ENCODE measurements at regions not wholly inside any gene's neighbourhood (a gene's known extent, or its start where the extent isn't known, plus 50 kb on each side); places are given as distances from the start of the nearest gene placed in this dataset.
"Not testable (repeated sequence)": the region's sequence is repeated elsewhere in the genome, so short reads cannot be mapped to it uniquely, and the experiment has no call there.

GRCh38 chr18:66866427-66866940 lies 262.6 kb upstream of the CDH19 start:
- CTCF ChIA-PET: interaction anchor here (1.6 kb wide), 1 partner anchor 8 kb away, joined by 4 read pairs; no protein-coding TSS in a partner anchor
- WGBS (ENCODE audit: insufficient coverage): 96% methylated on average over 24 of the region's 43 CpGs
- H3K9me3 ChIP-seq (ENCODE audit: control extremely low read depth in 1 of 5, control insufficient read depth in 4 of 5, insufficient read depth in 2 of 5, low read depth in 1 of 5, low read length in 4 of 5); DNase-seq; H3K36me3 ChIP-seq (ENCODE audit: control insufficient read depth in 4 of 4, insufficient read depth in 4 of 4, low read length in 3 of 4); H3K4me1 ChIP-seq (ENCODE audit: control extremely low read depth in 1 of 4, control insufficient read depth in 4 of 4, insufficient read depth in 4 of 4, low read length in 3 of 4); H3K27me3 ChIP-seq (replicated peaks in 2 of 5; ENCODE audit: control insufficient read depth in 4 of 5, insufficient read depth in 5 of 5, low read length in 4 of 5); POLR2A ChIA-PET; H3K4me3 ChIP-seq (ENCODE audit: control insufficient read depth in 1 of 7, extremely low read depth in 1 of 7, insufficient read depth in 4 of 7, low read depth in 2 of 7, low read length in 6 of 7); H3K27ac ChIP-seq (ENCODE audit: insufficient read depth in 1 of 2, low read depth in 1 of 2, low read length in 2 of 2, poor library complexity in 1 of 2, severe bottlenecking in 2 of 2): not testable (repeated sequence)

- Histone ChIP-seq H3K27me3 (replicated peaks in 2 of 5; ENCODE audit: control insufficient read depth in 4 of 5, insufficient read depth in 5 of 5, low read length in 4 of 5) (no peaks in the 10 kb centered on the region), H3K4me3 (ENCODE audit: control insufficient read depth in 1 of 7, extremely low read depth in 1 of 7, insufficient read depth in 4 of 7, low read depth in 2 of 7, low read length in 6 of 7) (no peak overlapping the region), H3K9me3 (ENCODE audit: control extremely low read depth in 1 of 5, control insufficient read depth in 4 of 5, insufficient read depth in 2 of 5, low read depth in 1 of 5, low read length in 4 of 5) (no peaks in the 10 kb centered on the region), H3K36me3 (ENCODE audit: control insufficient read depth in 4 of 4, insufficient read depth in 4 of 4, low read length in 3 of 4) (no peaks in the 10 kb centered on the region), H3K27ac (ENCODE audit: insufficient read depth in 1 of 2, low read depth in 1 of 2, low read length in 2 of 2, poor library complexity in 1 of 2, severe bottlenecking in 2 of 2) (no peak overlapping the region), H3K4me1 (ENCODE audit: control extremely low read depth in 1 of 4, control insufficient read depth in 4 of 4, insufficient read depth in 4 of 4, low read length in 3 of 4) (no peaks in the 10 kb centered on the region)
- 92% methylated on average over 4 of the region's 4 CpGs for WGBS (ENCODE audit: insufficient coverage)
- POLR2A ChIA-PET: interaction anchor here (0.7 kb wide), 1 partner anchor 12 kb away, joined by 3 read pairs; no protein-coding TSS in a partner anchor
- CTCF ChIA-PET: no interaction called here
- no peak for DNase-seq
Measured at GRCh38 chr18:66838340-66838987, 234.6 kb upstream of the CDH19 start.

GRCh38 chr18:66833646-66834045 lies 229.8 kb upstream of the CDH19 start:
- H3K4me3 ChIP-seq (ENCODE audit: control insufficient read depth in 1 of 7, extremely low read depth in 1 of 7, insufficient read depth in 4 of 7, low read depth in 2 of 7, low read length in 6 of 7): no peak overlapping the region
- no peaks in the 10 kb centered on the region for H3K36me3 ChIP-seq (ENCODE audit: control insufficient read depth in 4 of 4, insufficient read depth in 4 of 4, low read length in 3 of 4)
- ChIA-PET CTCF (no interaction called here), POLR2A (no interaction called here)
- no peaks in the 10 kb centered on the region for H3K27me3 ChIP-seq (replicated peaks in 2 of 5; ENCODE audit: control insufficient read depth in 4 of 5, insufficient read depth in 5 of 5, low read length in 4 of 5)
- H3K9me3 ChIP-seq (ENCODE audit: control extremely low read depth in 1 of 5, control insufficient read depth in 4 of 5, insufficient read depth in 2 of 5, low read depth in 1 of 5, low read length in 4 of 5): peaks cover 0 to 3% (median 0%) of the 10 kb centered on the region in 5 experiments
- 95% methylated on average over 2 of the region's 4 CpGs for WGBS (ENCODE audit: insufficient coverage)
- H3K27ac ChIP-seq (ENCODE audit: insufficient read depth in 1 of 2, low read depth in 1 of 2, low read length in 2 of 2, poor library complexity in 1 of 2, severe bottlenecking in 2 of 2): no peak overlapping the region
- DNase-seq: no peak
- no peaks in the 10 kb centered on the region for H3K4me1 ChIP-seq (ENCODE audit: control extremely low read depth in 1 of 4, control insufficient read depth in 4 of 4, insufficient read depth in 4 of 4, low read length in 3 of 4)

- no peaks in the 10 kb centered on the region for H3K9me3 ChIP-seq (ENCODE audit: control extremely low read depth in 1 of 5, control insufficient read depth in 4 of 5, insufficient read depth in 2 of 5, low read depth in 1 of 5, low read length in 4 of 5)
- CTCF ChIA-PET: no interaction called here
- POLR2A ChIA-PET: no interaction called here
Measured at GRCh38 chr18:66826211-66826610, 222.3 kb upstream of the CDH19 start.

GRCh38 chr18:66825347-66825746 lies 221.5 kb upstream of the CDH19 start:
- POLR2A ChIA-PET: no interaction called here
- WGBS (ENCODE audit: insufficient coverage): no CpG with 5 or more reads among the region's 3 CpGs
- CTCF ChIA-PET: no interaction called here
- H3K27ac ChIP-seq (ENCODE audit: insufficient read depth in 1 of 2, low read depth in 1 of 2, low read length in 2 of 2, poor library complexity in 1 of 2, severe bottlenecking in 2 of 2): no peak overlapping the region
- H3K36me3 ChIP-seq (ENCODE audit: control insufficient read depth in 4 of 4, insufficient read depth in 4 of 4, low read length in 3 of 4): no peaks in the 10 kb centered on the region
- H3K4me1 ChIP-seq (ENCODE audit: control extremely low read depth in 1 of 4, control insufficient read depth in 4 of 4, insufficient read depth in 4 of 4, low read length in 3 of 4): no peaks in the 10 kb centered on the region
- H3K9me3 ChIP-seq (ENCODE audit: control extremely low read depth in 1 of 5, control insufficient read depth in 4 of 5, insufficient read depth in 2 of 5, low read depth in 1 of 5, low read length in 4 of 5): no peaks in the 10 kb centered on the region
- DNase-seq: no peak
- H3K4me3 ChIP-seq (ENCODE audit: control insufficient read depth in 1 of 7, extremely low read depth in 1 of 7, insufficient read depth in 4 of 7, low read depth in 2 of 7, low read length in 6 of 7): no peak overlapping the region
- no peaks in the 10 kb centered on the region for H3K27me3 ChIP-seq (replicated peaks in 2 of 5; ENCODE audit: control insufficient read depth in 4 of 5, insufficient read depth in 5 of 5, low read length in 4 of 5)

More at GRCh38 chr18:66826211-66826610, 222.3 kb upstream of the CDH19 start:
- WGBS (ENCODE audit: insufficient coverage): no CpG with 5 or more reads among the region's 1 CpG
- no peak for DNase-seq
- Histone ChIP-seq H3K4me1 (ENCODE audit: control extremely low read depth in 1 of 4, control insufficient read depth in 4 of 4, insufficient read depth in 4 of 4, low read length in 3 of 4) (no peaks in the 10 kb centered on the region), H3K36me3 (ENCODE audit: control insufficient read depth in 4 of 4, insufficient read depth in 4 of 4, low read length in 3 of 4) (no peaks in the 10 kb centered on the region), H3K27me3 (replicated peaks in 2 of 5; ENCODE audit: control insufficient read depth in 4 of 5, insufficient read depth in 5 of 5, low read length in 4 of 5) (no peaks in the 10 kb centered on the region), H3K27ac (ENCODE audit: insufficient read depth in 1 of 2, low read depth in 1 of 2, low read length in 2 of 2, poor library complexity in 1 of 2, severe bottlenecking in 2 of 2) (no peak overlapping the region), H3K4me3 (ENCODE audit: control insufficient read depth in 1 of 7, extremely low read depth in 1 of 7, insufficient read depth in 4 of 7, low read depth in 2 of 7, low read length in 6 of 7) (no peak overlapping the region)

- H3K27ac ChIP-seq (ENCODE audit: insufficient read depth in 1 of 2, low read depth in 1 of 2, low read length in 2 of 2, poor library complexity in 1 of 2, severe bottlenecking in 2 of 2): no peak overlapping the region
- no peak for DNase-seq
- H3K9me3 ChIP-seq (ENCODE audit: control extremely low read depth in 1 of 5, control insufficient read depth in 4 of 5, insufficient read depth in 2 of 5, low read depth in 1 of 5, low read length in 4 of 5): no peaks in the 10 kb centered on the region
- no peaks in the 10 kb centered on the region for H3K4me1 ChIP-seq (ENCODE audit: control extremely low read depth in 1 of 4, control insufficient read depth in 4 of 4, insufficient read depth in 4 of 4, low read length in 3 of 4)
- no peaks in the 10 kb centered on the region for H3K27me3 ChIP-seq (replicated peaks in 2 of 5; ENCODE audit: control insufficient read depth in 4 of 5, insufficient read depth in 5 of 5, low read length in 4 of 5)
- CTCF ChIA-PET: no interaction called here
- no CpG with 5 or more reads among the region's 1 CpG for WGBS (ENCODE audit: insufficient coverage)
- no peaks in the 10 kb centered on the region for H3K36me3 ChIP-seq (ENCODE audit: control insufficient read depth in 4 of 4, insufficient read depth in 4 of 4, low read length in 3 of 4)
- POLR2A ChIA-PET: no interaction called here
- H3K4me3 ChIP-seq (ENCODE audit: control insufficient read depth in 1 of 7, extremely low read depth in 1 of 7, insufficient read depth in 4 of 7, low read depth in 2 of 7, low read length in 6 of 7): no peak overlapping the region
Measured at GRCh38 chr18:66819235-66819634, 215.3 kb upstream of the CDH19 start.

GRCh38 chr18:66813138-66813537 lies 209.2 kb upstream of the CDH19 start:
- no peak overlapping the region for H3K27ac ChIP-seq (ENCODE audit: insufficient read depth in 1 of 2, low read depth in 1 of 2, low read length in 2 of 2, poor library complexity in 1 of 2, severe bottlenecking in 2 of 2)
- no peak for DNase-seq
- H3K36me3 ChIP-seq (ENCODE audit: control insufficient read depth in 4 of 4, insufficient read depth in 4 of 4, low read length in 3 of 4): no peaks in the 10 kb centered on the region
- H3K9me3 ChIP-seq (ENCODE audit: control extremely low read depth in 1 of 5, control insufficient read depth in 4 of 5, insufficient read depth in 2 of 5, low read depth in 1 of 5, low read length in 4 of 5): no peaks in the 10 kb centered on the region
- no peak overlapping the region for H3K4me3 ChIP-seq (ENCODE audit: control insufficient read depth in 1 of 7, extremely low read depth in 1 of 7, insufficient read depth in 4 of 7, low read depth in 2 of 7, low read length in 6 of 7)
- ChIA-PET CTCF (no interaction called here), POLR2A (no interaction called here)
- no peaks in the 10 kb centered on the region for H3K27me3 ChIP-seq (replicated peaks in 2 of 5; ENCODE audit: control insufficient read depth in 4 of 5, insufficient read depth in 5 of 5, low read length in 4 of 5)
- no peaks in the 10 kb centered on the region for H3K4me1 ChIP-seq (ENCODE audit: control extremely low read depth in 1 of 4, control insufficient read depth in 4 of 4, insufficient read depth in 4 of 4, low read length in 3 of 4)
